DOHH2 (cell line): ENCODE measurements at regions not wholly inside any gene's neighbourhood (a gene's known extent, or its start where the extent isn't known, plus 50 kb on each side); places are given as distances from the start of the nearest gene placed in this dataset.

Experiments used
- EZH2phosphoT487 ChIP-seq: fragments of 200-600 bp; sonication (generic); IDR thresholded peaks from 2 replicates; pipeline ENCODE4 v1.6.1; 2017; ENCODE audit warnings: borderline replicate concordance, mild to moderate bottlenecking, antibody characterized with exemption, low read length, moderate library complexity, mixed read lengths
- TF ChIP-seq, protein P1 (sequence below): fragments of 200-600 bp; sonication (generic); IDR thresholded peaks from one replicate; pipeline ENCODE4 v1.5.1; 2014; ENCODE audit warnings: antibody characterized with exemption, mild to moderate bottlenecking, low read depth, low read length; ENCODE audit not compliant: poor library complexity, severe bottlenecking

DNA sequence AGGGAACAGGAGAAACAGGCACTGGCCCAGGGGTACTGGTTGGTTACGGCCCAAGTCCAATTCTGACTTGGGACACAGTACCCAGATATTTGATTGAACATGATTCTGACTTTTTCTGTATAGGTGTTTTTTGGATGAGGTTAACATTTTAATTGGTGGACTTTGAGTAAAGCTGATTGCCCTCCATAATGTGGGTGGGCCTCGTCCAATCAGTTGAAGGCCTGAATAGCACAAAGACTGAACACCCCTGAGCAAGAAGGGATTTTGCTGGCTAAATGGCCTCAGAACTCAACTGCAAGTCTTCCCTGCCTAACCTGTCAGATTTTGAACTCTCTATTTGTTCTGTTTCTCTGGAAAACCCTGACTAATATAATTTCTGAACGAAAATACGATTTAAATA is 222.6 kb downstream of the TEX36 start:
- TF ChIP-seq, protein P1, sequence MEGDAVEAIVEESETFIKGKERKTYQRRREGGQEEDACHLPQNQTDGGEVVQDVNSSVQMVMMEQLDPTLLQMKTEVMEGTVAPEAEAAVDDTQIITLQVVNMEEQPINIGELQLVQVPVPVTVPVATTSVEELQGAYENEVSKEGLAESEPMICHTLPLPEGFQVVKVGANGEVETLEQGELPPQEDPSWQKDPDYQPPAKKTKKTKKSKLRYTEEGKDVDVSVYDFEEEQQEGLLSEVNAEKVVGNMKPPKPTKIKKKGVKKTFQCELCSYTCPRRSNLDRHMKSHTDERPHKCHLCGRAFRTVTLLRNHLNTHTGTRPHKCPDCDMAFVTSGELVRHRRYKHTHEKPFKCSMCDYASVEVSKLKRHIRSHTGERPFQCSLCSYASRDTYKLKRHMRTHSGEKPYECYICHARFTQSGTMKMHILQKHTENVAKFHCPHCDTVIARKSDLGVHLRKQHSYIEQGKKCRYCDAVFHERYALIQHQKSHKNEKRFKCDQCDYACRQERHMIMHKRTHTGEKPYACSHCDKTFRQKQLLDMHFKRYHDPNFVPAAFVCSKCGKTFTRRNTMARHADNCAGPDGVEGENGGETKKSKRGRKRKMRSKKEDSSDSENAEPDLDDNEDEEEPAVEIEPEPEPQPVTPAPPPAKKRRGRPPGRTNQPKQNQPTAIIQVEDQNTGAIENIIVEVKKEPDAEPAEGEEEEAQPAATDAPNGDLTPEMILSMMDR: no peak
- TF ChIP-seq EZH2phosphoT487: no peak
